IMR-90 (cell line): ENCODE measurements at regions not wholly inside any gene's neighbourhood (a gene's known extent, or its start where the extent isn't known, plus 50 kb on each side); places are given as distances from the start of the nearest gene placed in this dataset.

Experiments
- ATAC-seq: fragments of 200-7000 bp; cut with Tn5 transposase; 2 replicates; pipeline ENCODE4 v1.9.1; 2020; ENCODE audit warnings: low read depth, mild to moderate bottlenecking, moderate library complexity
- BruUV-seq: library from RNA; stranded (reverse); fragments of 400-500 nt; replicated peaks from 2 replicates; lab custom pipeline; 2021; lab: Mats Ljungman, UMichigan
- CTCF ChIA-PET: fragments of 300-600 bp; formaldehyde crosslinking; extraction: SDS; loops from one replicate; lab custom pipeline; 2021; ENCODE audit warnings: antibody characterized with exemption; lab: Yijun Ruan, JAX
- POLR2A ChIA-PET: fragments of 300-600 bp; sonication (Branson Sonifier 250); formaldehyde crosslinking; loops from one replicate; lab custom pipeline; 2022; ENCODE audit warnings: antibody characterized with exemption; ENCODE audit not compliant: unreplicated experiment; lab: Charles Lee
- DNase-seq: peaks from one replicate; pipeline ENCODE4 v3.0.0; 2013
- H2AFZ ChIP-seq: replicated peaks from 2 replicates; pipeline ENCODE3; 2013; ENCODE audit warnings: low read length, mild to moderate bottlenecking; ENCODE audit not compliant: poor library complexity
- H2AK5ac ChIP-seq: 2 replicates; pipeline ENCODE4 v1.6.1; 2013; ENCODE audit warnings: low read depth, low read length, inconsistent platforms
- H2AK9ac ChIP-seq: replicated peaks from 2 replicates; pipeline ENCODE3; 2013; ENCODE audit warnings: mild to moderate bottlenecking, low read depth, low read length, moderate library complexity; ENCODE audit not compliant: poor library complexity
- H2BK120ac ChIP-seq: 2 replicates; pipeline ENCODE4 v1.6.1; 2013; ENCODE audit warnings: low read depth, low read length, inconsistent platforms
- H2BK15ac ChIP-seq: 3 replicates; pipeline ENCODE4 v1.6.1; 2013; ENCODE audit warnings: low read depth, low read length, inconsistent platforms
- H2BK20ac ChIP-seq: 2 replicates; pipeline ENCODE4 v1.6.1; 2013; ENCODE audit warnings: low read depth, mild to moderate bottlenecking, inconsistent platforms, low read length, moderate library complexity
- H2BK5ac ChIP-seq: 2 replicates; pipeline ENCODE4 v1.6.1; 2013; ENCODE audit warnings: mild to moderate bottlenecking, low read depth, low read length, inconsistent platforms; ENCODE audit not compliant: poor library complexity, severe bottlenecking
- H3K14ac ChIP-seq: replicated peaks from 2 replicates; pipeline ENCODE4 v1.6.1; 2013; ENCODE audit warnings: low read depth, low read length, inconsistent platforms
- H3K18ac ChIP-seq: 2 replicates; pipeline ENCODE4 v1.6.1; 2013; ENCODE audit warnings: low read depth, low read length, control low read depth
- H3K23ac ChIP-seq: 2 replicates; pipeline ENCODE4 v1.6.1; 2013; ENCODE audit warnings: low read depth, low read length, inconsistent platforms
- H3K27ac ChIP-seq: 2 replicates; pipeline ENCODE4 v1.5.1; 2013; ENCODE audit warnings: mild to moderate bottlenecking, control low read depth, low read length; ENCODE audit not compliant: insufficient read depth
- H3K27me3 ChIP-seq: 2 replicates; pipeline ENCODE4 v1.6.1; 2013; ENCODE audit warnings: low read length; ENCODE audit not compliant: control insufficient read depth, insufficient read depth
- H3K36me3 ChIP-seq: 2 replicates; pipeline ENCODE4 v1.6.1; 2013; ENCODE audit warnings: low read length, mixed read lengths; ENCODE audit not compliant: control insufficient read depth, insufficient read depth
- H3K4ac ChIP-seq: 2 replicates; pipeline ENCODE4 v1.6.1; 2013; ENCODE audit warnings: low read depth, low read length, inconsistent platforms
- H3K4me1 ChIP-seq: 2 replicates; pipeline ENCODE4 v1.6.1; 2013; ENCODE audit warnings: low read length, mixed read lengths; ENCODE audit not compliant: control insufficient read depth, insufficient read depth
- H3K4me2 ChIP-seq: 2 replicates; pipeline ENCODE4 v1.6.1; 2013; ENCODE audit warnings: low read depth, mild to moderate bottlenecking, control low read depth, low read length, moderate library complexity
- H3K4me3 ChIP-seq: 2 replicates; pipeline ENCODE4 v1.5.1; 2013; ENCODE audit warnings: low read depth, mild to moderate bottlenecking, control low read depth, low read length, moderate library complexity; ENCODE audit not compliant: insufficient read depth
- H3K56ac ChIP-seq: 2 replicates; pipeline ENCODE4 v1.6.1; 2013; ENCODE audit warnings: low read length, inconsistent platforms; ENCODE audit not compliant: insufficient read depth; ENCODE audit errors: extremely low read depth
- H3K79me1 ChIP-seq, 2 experiments: 2 replicates each; pipeline ENCODE4 v1.6.1; 2013; ENCODE audit warnings: low read length in 2 of 2, inconsistent platforms in 1 of 2, low read depth in 1 of 2
- H3K9ac ChIP-seq: 2 replicates; pipeline ENCODE4 v1.6.1; 2013; ENCODE audit warnings: low read depth, low read length, control low read depth
- H3K9me1 ChIP-seq: 2 replicates; pipeline ENCODE4 v1.6.1; 2013; ENCODE audit warnings: low read length, inconsistent platforms; ENCODE audit not compliant: insufficient read depth
- H3K9me3 ChIP-seq: 2 replicates; pipeline ENCODE4 v1.6.1; 2013; ENCODE audit warnings: low read length; ENCODE audit not compliant: control insufficient read depth, insufficient read depth
- H4K20me1 ChIP-seq: 2 replicates; pipeline ENCODE4 v1.6.1; 2013; ENCODE audit warnings: low read length, inconsistent platforms; ENCODE audit not compliant: insufficient read depth
- H4K5ac ChIP-seq: 2 replicates; pipeline ENCODE4 v1.6.1; 2013; ENCODE audit warnings: mild to moderate bottlenecking, low read depth, low read length, control low read depth
- H4K8ac ChIP-seq, 2 experiments: 2 replicates each; pipeline ENCODE4 v1.6.1; 2013; ENCODE audit warnings: low read depth in 2 of 2, low read length in 2 of 2, control low read depth in 1 of 2, inconsistent platforms in 1 of 2
- H4K91ac ChIP-seq: 2 replicates; pipeline ENCODE4 v1.6.1; 2013; ENCODE audit warnings: low read depth, low read length, inconsistent platforms; ENCODE audit not compliant: insufficient read depth
- FOS ChIP-seq: fragments of 150-350 bp; IDR thresholded peaks from 2 replicates; pipeline ENCODE4 v1.6.1; 2016; ENCODE audit warnings: low read depth, low read length
- MAZ ChIP-seq: IDR thresholded peaks from 2 replicates; pipeline ENCODE4 v1.6.1; 2012; ENCODE audit warnings: low read depth, mild to moderate bottlenecking, low read length, improper control_type of control experiment, moderate library complexity, borderline replicate concordance
- RAD21 ChIP-seq: IDR thresholded peaks from 2 replicates; pipeline ENCODE4 v1.6.1; 2012; ENCODE audit warnings: low read length, improper control_type of control experiment
- RCOR1 ChIP-seq: IDR thresholded peaks from 2 replicates; pipeline ENCODE4 v1.6.1; 2012; ENCODE audit warnings: mild to moderate bottlenecking, low read length, improper control_type of control experiment; ENCODE audit not compliant: insufficient replicate concordance
- USF2 ChIP-seq: fragments of 150-350 bp; IDR thresholded peaks from 2 replicates; pipeline ENCODE4 v1.6.1; 2017; ENCODE audit warnings: mild to moderate bottlenecking, antibody characterized with exemption, low read length, low read depth
- WGBS, 2 experiments: methylation state at CpG; one replicate each; pipeline versions ENCODE4 v1.1.5 to v1.1.7; 2013; ENCODE audit warnings: missing lambda C conversion rate in 2 of 2; ENCODE audit not compliant: insufficient read length in 1 of 2; ENCODE audit errors: extremely low coverage in 2 of 2; 5-methylcytosine and 5-hydroxymethylcytosine counted together
- dilution Hi-C: fragments of 300-500 bp; cut with HindIII; formaldehyde crosslinking; loops from one replicate; pipeline ENCODE4 v1.14.3; 2018; ENCODE audit warnings: low sequenced_read_pairs; ENCODE audit not compliant: unreplicated experiment
- in situ Hi-C: fragments of 300-500 bp; cut with MboI; formaldehyde crosslinking; loops from 3 replicates; pipeline ENCODE4 v1.14.3; 2019; ENCODE audit warnings: low sequenced_read_pairs, inconsistent platforms, mixed read lengths
- intact Hi-C: fragments of 100-400 bp; cut with micrococcal nuclease; formaldehyde crosslinking; loops from 2 replicates; pipeline ENCODE4 v1.10.0; 2022

GRCh38 chr17:77824780-77825280 lies 133.7 kb upstream of the TNRC6C start:
- BruUV-seq: no TSS peak
- Histone ChIP-seq H3K4me1 (no peaks in the 10 kb centered on the region), H4K5ac (no peak overlapping the region), H2BK15ac (no peak overlapping the region), H2AFZ (no peak overlapping the region), H3K9me3 (no peaks in the 10 kb centered on the region), H3K36me3 (no peaks in the 10 kb centered on the region), H3K27ac (no peak overlapping the region), H3K4me2 (no peak overlapping the region), H3K4me3 (no peak overlapping the region), H2BK120ac (no peak overlapping the region), H3K18ac (no peak overlapping the region), H3K27me3 (peaks cover 26% of the 10 kb centered on the region), H2BK20ac (no peak overlapping the region), H2AK5ac (no peak overlapping the region), H3K14ac (no peak overlapping the region), H3K9me1 (no peaks in the 10 kb centered on the region; the same call in 1 of the 2 replicates), H4K20me1 (no peaks in the 10 kb centered on the region; the same call in 1 of the 2 replicates), H3K23ac (no peak overlapping the region), H2BK5ac (no peak overlapping the region), H3K79me1 (no peaks in the 10 kb centered on the region), H4K8ac (no peak overlapping the region), H3K4ac (no peak overlapping the region), H2AK9ac (no peak overlapping the region), H3K56ac (no peak overlapping the region), H4K91ac (no peak overlapping the region), H3K9ac (no peak overlapping the region)
- ATAC-seq (no peak), DNase-seq (no peak)
- ChIA-PET POLR2A (no interaction called here), CTCF (no interaction called here)
- intact Hi-C loops: no loop called here
- TF ChIP-seq USF2 (no peak), MAZ (no peak), RCOR1 (no peak), FOS (no peak), RAD21 (no peak)
- dilution Hi-C loops: no loop called here
- in situ Hi-C loops: no loop called here
- 69% methylated on average over 5 of the region's 9 CpGs; no CpG with 5 or more reads in 1 of the 2 experiments for WGBS, 2 experiments
